ENCODE measurements at regions not wholly inside any gene's neighbourhood (a gene's known extent, or its start where the extent isn't known, plus 50 kb on each side); places are given as distances from the start of the nearest gene placed in this dataset.

DNA sequence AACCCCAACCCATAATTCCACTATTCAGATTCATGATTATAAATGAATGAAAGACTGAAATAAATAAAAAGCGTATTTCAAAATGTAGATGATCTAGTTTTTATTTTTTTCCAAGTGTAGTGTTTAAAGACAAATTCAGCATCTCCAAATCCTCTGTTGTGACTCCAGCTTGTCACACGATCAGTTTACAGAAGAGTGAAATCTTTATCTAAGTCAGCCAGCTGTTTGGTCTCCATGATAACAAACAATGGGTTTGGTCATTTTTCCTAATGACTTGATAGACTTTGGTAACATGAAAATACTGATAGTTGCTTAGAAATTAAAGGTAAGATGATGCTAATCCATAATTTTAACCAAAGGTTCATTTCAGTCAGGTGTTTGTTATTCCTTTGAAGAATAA is 114.5 kb upstream of the RASSF8 start:
- no peak for TF ChIP-seq CTCF (IDR thresholded peaks at IDR 0.05; ENCODE audit: insufficient read depth, missing control alignments)
- FAIRE-seq (no peak), DNase-seq (ENCODE audit: insufficient read length, low spot score) (no peak)

DNA sequence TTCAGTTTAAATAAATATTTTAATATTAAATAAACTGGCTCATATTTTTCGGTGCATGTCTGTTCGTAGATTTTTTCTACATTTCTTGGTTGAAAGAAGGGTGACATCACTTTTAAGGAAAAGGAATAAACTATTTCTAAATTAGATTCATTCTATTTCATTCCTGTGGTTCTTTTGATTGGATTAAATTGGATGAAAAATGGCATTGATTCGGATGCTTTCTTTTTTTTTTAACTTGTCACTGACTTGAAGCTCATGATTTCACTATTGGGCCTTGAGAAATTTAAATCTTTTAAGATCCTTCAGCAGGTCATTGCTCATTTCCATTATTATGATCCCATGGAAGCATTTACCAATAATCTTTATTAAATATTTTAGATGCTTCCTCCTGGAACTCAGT is 113.1 kb upstream of the RASSF8 start:
- DNase-seq (ENCODE audit: insufficient read length, low spot score) (no peak), FAIRE-seq (no peak)
- no peak for TF ChIP-seq CTCF (IDR thresholded peaks at IDR 0.05; ENCODE audit: insufficient read depth, missing control alignments)

GRCh38 chr12:25852792-25853191 is 105.7 kb upstream of the RASSF8 start:
- FAIRE-seq (no peak), DNase-seq (ENCODE audit: insufficient read length, low spot score) (no peak)
- TF ChIP-seq CTCF (IDR thresholded peaks at IDR 0.05; ENCODE audit: insufficient read depth, missing control alignments), result no peak

DNA sequence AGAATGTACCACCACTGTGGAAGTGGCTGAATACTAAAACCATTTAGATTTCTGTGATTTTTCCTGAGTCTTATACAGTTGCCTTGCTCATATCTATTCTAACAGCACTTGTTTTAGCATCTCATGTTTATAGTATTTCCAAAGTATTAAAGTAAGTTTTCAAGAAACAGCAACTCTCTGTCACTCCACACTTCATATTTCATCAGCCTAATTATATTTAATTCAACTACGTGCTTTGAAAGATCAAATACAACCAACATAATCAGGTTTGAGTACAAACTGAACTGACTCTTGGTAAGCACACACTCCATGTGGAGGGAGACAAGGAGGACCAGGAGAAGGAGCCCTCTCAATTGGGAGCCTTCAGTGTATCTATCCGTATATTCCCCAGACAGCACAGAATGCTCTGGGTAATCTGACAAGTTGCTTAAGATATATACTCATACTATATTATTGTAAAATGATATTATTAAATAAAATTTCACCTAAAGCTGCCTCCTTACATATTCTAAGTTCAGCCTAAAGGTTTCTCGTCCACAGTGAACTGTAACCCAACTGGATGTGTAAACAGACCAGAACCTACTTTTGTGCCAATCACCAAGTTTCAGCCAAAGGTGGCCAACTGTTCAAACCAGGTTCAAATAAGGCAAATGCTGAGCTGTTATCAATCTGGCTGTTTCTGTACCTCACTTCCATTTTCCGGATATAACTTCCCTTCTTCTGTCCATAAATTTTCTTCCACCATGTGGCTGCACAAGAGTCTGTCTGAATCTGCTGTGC is 105.0 kb upstream of the RASSF8 start:
- FAIRE-seq, result no peak
- TF ChIP-seq CTCF (IDR thresholded peaks at IDR 0.05; ENCODE audit: insufficient read depth, missing control alignments), result no peak
- DNase-seq (ENCODE audit: insufficient read length, low spot score), result no peak

GRCh38 chr12:25854991-25855390 is 103.5 kb upstream of the RASSF8 start:
- no peak for FAIRE-seq
- no peak for DNase-seq (ENCODE audit: insufficient read length, low spot score)
- no peak for TF ChIP-seq CTCF (IDR thresholded peaks at IDR 0.05; ENCODE audit: insufficient read depth, missing control alignments)

DNA sequence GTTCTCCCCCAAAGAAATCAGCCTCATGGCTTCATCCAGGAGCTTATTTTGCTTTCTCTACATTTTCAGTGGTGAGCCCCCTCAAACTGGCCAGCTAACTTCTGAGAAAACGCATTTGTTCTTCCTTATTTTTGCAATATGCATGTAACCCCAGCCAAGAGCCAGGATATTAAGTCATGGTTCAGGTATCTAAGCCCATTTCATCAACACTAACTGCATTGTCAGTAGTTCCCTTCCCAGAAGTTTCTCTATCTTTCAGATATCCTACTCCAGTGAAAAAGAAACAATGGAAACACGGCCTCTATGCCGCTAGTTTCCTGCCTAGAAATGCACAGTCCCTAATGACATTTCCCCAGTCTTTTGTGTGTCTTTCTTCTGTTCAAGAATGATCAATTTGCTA is 102.8 kb upstream of the RASSF8 start:
- FAIRE-seq, result no peak
- no peak for DNase-seq (ENCODE audit: insufficient read length, low spot score)

More for the DNA sequence above, 102.8 kb upstream of the RASSF8 start:
- no peak for TF ChIP-seq CTCF (IDR thresholded peaks at IDR 0.05; ENCODE audit: insufficient read depth, missing control alignments)
